ENCODE measurements at regions not wholly inside any gene's neighbourhood (a gene's known extent, or its start where the extent isn't known, plus 50 kb on each side); places are given as distances from the start of the nearest gene placed in this dataset.
A peak's percentile ranks its signal among the peaks of the same experiment; 100 is the strongest.

DNA sequence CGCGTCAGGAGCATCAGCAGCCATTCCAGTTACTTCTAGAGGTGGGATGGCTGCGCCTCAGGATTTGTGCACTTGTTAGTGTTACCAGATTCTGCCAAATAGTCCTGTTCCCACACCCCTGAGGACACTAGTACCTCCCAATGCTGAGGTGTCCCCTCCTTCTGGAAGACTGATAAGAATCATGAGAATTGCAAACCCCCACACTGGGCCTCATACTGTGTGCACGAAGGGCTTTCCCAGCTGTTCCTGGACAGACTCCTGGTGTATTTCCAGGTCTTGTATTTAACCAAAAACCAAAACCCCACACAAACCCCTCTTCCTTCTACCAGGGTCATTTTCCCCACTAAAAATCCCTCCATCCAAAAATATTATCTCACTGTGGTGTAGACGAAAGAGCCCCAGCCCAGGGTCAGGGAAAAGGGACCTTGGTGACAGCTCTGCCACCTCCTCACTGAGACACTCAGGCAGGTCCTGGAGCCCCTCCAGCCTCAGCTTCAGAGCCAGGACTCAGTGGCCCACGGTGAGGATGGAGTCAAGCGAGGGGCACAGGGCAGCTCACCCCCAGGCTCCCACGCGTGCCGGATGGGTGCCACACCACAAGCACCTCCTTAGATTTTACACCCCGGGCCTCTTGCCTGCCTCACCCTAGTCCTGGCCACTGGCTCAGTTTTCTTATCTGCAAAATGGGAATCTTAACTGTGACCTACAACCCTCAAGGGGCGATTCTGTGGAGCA is 131.4 kb upstream of the RUNX3 start:
- no peaks in the 10 kb centered on the region for H3K27me3 Mint-ChIP-seq
- H3K27ac Mint-ChIP-seq: no peak overlapping the region
- H3K4me1 Mint-ChIP-seq: peaks cover 9% of the 10 kb centered on the region
- H3K36me3 Mint-ChIP-seq: no peaks in the 10 kb centered on the region
- no peak for ATAC-seq (ENCODE audit: low read depth)
- no peak for DNase-seq (ENCODE audit: low spot score in 2 of 2)
- H3K4me3 Mint-ChIP-seq: no peak overlapping the region
- no peaks in the 10 kb centered on the region for H3K9me3 Mint-ChIP-seq

DNA sequence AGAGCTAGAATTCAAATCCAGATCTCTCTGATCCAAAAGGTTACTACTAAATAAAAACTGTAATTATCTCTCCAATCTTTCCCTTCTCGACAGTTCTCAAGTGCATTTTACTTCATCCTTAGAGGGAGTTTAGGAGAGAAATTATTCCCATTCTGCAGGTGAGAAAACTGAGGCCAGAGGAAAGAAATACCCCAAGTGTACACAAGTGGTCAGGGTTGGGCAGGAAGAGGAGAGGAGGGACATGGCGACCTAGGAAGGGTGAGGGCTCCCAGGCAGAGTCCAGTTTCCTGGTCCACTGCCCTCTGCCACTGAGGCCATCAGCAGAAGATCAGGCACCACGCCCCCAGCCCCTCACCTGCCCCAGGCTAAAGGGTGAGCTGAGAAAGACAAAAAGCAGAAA is 127.1 kb upstream of the RUNX3 start:
- H3K27ac Mint-ChIP-seq: no peak overlapping the region
- peaks cover 6% of the 10 kb centered on the region for H3K4me1 Mint-ChIP-seq
- H3K9me3 Mint-ChIP-seq: no peaks in the 10 kb centered on the region

DNA sequence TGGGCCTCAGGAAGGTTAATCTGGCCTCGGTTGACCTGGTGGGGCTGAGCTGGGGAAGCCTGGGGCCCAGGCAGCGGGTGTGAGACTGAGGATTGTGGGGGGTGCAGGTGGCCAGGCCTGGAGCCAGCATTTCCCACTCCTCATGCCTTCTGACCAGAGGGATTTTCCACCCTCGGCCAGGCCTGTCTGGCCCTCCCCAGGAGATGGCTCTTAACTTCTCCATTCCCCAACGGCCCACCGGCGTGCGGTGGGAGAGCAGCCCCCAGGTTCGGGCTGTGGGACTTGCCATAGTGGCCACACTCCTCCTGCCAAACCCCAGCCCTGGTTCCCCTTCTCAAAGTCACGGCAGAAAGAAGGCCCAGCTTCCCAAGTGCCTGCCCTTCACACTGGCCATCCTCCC is 126.5 kb upstream of the RUNX3 start:
- Mint-ChIP-seq H3K27ac (no peak overlapping the region), H3K27me3 (peaks cover 24% of the 10 kb centered on the region), H3K4me3 (no peak overlapping the region), H3K36me3 (no peaks in the 10 kb centered on the region), H3K4me1 (peaks cover 6% of the 10 kb centered on the region), H3K9me3 (no peaks in the 10 kb centered on the region)
- no peak for DNase-seq (ENCODE audit: low spot score in 2 of 2)
- no peak for ATAC-seq (ENCODE audit: low read depth)

More for the DNA sequence above, 127.1 kb upstream of the RUNX3 start:
- H3K36me3 Mint-ChIP-seq: no peaks in the 10 kb centered on the region
- no peak for DNase-seq (ENCODE audit: low spot score in 2 of 2)
- no peak overlapping the region for H3K4me3 Mint-ChIP-seq
- H3K27me3 Mint-ChIP-seq: peaks cover 22% of the 10 kb centered on the region
- ATAC-seq (ENCODE audit: low read depth): no peak

DNA sequence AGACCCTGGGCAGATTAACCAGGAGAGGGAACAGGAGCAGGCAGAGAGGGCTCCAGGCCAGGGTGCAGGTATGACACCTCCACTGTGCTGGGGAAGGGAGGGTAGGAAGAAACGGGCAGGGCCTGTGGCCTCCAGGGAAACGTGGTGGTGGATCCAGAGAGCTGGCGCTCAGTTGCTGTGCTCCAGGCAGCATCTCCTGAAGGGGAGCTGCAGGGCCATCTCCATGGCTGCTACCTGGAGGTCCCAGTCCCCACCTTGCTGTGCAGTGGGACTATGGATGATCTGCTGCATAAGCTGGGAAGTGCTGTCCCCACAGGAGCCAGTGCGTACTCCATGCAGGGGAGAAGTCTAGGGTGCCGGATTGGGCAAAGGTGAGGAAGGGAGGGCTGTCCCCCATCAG is 125.9 kb upstream of the RUNX3 start:
- Mint-ChIP-seq H3K9me3 (no peaks in the 10 kb centered on the region), H3K36me3 (no peaks in the 10 kb centered on the region), H3K27ac (no peak overlapping the region), H3K27me3 (peaks cover 24% of the 10 kb centered on the region), H3K4me3 (no peak overlapping the region), H3K4me1 (peaks cover 6% of the 10 kb centered on the region)
- DNase-seq (ENCODE audit: low spot score in 2 of 2) (no peak), ATAC-seq (ENCODE audit: low read depth) (no peak)

DNA sequence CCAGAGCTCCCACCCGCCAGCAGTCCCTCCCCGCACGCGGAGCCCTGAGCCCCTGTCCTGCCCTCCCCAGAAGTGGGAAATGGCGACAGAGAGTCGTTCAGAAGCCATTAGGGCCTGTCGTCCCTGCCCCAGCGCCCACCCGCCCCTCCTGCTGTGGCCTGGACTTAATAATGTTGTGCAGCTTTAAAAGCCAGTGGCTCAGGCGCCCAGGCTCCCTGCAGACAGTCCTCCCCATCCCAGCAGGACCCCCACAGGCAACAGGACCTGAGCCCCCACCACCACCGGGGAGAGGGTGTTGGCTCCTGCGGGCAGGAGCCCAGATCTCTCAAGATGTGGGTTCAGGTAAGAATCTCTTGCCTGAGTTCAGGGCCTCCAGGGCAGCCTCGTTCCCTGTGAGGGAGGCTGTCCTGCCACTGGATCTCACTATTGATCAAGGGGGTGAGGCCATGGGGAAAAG is 125.3 kb upstream of the RUNX3 start:
- H3K27me3 Mint-ChIP-seq: peaks cover 24% of the 10 kb centered on the region
- ATAC-seq (ENCODE audit: low read depth): no peak
- H3K27ac Mint-ChIP-seq: no peak overlapping the region
- no peak overlapping the region for H3K4me3 Mint-ChIP-seq
- no peak for DNase-seq (ENCODE audit: low spot score in 2 of 2)
- peaks cover 6% of the 10 kb centered on the region for H3K4me1 Mint-ChIP-seq
- no peaks in the 10 kb centered on the region for H3K36me3 Mint-ChIP-seq
- no peaks in the 10 kb centered on the region for H3K9me3 Mint-ChIP-seq

DNA sequence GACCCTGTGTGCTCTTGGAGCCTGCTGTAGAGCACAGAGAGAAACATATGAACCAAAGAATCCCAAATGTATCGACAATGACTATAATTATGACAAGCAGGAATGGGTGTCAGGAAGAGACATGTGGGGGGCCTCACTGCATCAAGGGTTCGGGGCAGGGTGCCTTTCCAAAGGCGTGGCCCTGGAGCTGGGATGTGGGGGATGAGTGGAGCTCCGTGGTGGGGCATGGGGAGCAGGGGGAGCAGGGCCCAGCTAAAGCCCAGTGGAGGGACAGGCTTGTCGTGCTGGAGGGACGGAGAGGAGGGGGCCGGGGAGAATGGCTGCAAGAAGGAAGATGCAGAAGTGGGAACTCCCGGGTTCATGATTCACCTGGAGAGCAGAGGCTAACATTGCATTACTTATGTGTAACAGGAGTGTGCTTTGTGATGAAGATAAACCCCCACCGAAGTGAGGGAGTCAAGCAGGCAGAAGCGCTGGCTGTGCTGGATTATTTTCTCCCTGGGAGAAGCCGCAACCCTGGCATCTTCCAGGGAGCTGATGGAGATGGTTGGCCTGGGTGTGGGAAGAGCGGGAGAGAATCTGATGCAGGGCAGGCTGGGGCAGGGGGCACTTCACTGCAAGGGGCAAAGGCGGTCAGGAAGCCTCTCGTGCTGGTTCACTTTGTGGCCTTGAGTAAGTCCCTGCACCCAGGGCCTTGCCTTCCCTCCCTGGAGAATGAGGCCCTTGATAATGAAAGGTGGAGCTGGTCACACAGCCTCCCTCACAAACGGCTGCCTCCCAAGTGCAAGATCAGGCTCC is 124.6 kb upstream of the RUNX3 start:
- Mint-ChIP-seq H3K27ac (no peak overlapping the region), H3K4me1 (peaks cover 6% of the 10 kb centered on the region), H3K9me3 (no peaks in the 10 kb centered on the region), H3K27me3 (peaks cover 24% of the 10 kb centered on the region), H3K4me3 (no peak overlapping the region), H3K36me3 (no peaks in the 10 kb centered on the region)
- ATAC-seq (ENCODE audit: low read depth) (no peak), DNase-seq (ENCODE audit: low spot score in 2 of 2) (no peak)

DNA sequence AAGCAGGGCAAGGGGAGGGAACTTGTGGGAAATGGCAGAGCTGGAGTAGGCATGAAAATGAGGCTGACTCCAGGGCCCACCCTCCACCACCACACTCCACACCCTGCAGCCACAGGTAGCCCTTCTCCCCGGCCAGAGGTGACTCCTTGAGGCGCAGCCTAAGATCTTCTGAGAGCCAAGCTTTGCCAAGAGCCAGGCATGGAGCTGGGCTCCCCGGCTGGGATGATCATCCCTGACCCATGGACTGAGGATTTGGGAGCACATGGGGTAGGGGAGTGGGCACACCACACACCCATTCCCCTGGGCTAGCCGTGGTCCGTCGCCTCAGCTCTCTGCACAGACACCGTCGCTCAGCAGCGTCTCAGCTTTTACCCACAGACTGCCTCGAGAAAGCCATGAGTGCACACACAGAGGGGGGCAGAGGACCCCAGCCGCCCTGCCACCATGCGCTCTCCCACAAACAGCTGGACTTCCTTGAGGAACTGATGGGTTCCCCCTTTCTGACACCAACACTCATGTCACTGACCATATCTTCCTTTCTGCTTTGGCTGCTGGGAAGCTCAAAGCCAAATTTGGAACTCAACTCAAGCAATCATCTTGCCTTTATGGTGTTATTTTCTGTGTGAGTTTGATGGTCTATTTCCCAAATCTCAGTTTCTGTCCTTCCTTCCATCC is 123.6 kb upstream of the RUNX3 start:
- Mint-ChIP-seq H3K9me3 (no peaks in the 10 kb centered on the region), H3K4me1 (peaks cover 6% of the 10 kb centered on the region), H3K27ac (no peak overlapping the region), H3K36me3 (no peaks in the 10 kb centered on the region), H3K4me3 (no peak overlapping the region), H3K27me3 (peaks cover 24% of the 10 kb centered on the region)
- DNase-seq (ENCODE audit: low spot score in 2 of 2) (no peak), ATAC-seq (ENCODE audit: low read depth) (no peak)

DNA sequence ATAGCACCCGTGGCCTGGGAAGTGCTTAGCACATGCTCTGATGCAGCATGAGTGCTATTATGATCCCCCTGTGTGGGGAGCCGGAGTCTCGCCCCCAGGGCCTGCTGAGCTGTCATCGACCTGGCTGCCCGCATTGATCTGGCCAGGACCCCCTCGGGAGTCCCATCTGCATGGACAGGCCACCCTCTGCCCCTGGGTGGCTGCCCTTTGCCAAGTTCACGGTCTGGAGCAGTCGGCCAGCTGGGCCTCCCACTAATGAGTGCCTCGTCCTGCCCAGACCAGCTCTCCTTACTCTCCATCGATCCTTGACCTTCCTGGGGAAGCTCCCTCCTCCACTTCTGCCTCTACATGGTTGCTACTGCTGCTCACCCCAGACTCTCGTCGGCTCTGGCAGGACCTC is 121.8 kb upstream of the RUNX3 start:
- H3K27me3 Mint-ChIP-seq: peaks cover 24% of the 10 kb centered on the region
- no peaks in the 10 kb centered on the region for H3K9me3 Mint-ChIP-seq

DNA sequence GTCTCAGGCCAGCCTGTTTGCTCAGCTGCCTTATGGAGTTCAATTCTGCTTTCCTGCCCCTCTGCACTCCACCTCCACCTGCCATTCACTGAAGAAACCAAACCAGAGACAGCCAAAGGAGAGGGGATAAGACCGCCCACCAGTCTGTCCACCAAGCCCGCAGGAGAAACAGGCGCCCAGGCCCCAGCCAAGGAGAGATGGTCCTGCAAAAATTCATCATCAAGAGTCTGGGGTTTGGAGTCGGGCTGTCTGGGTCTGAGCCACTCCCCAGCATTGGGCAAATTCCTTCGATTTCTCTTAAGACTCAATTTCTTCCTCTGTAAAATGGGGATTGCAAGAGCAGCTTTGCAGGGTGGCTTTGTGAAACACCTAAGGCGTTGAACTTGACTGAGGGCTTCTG is 121.4 kb upstream of the RUNX3 start:
- ATAC-seq (ENCODE audit: low read depth): no peak
- H3K36me3 Mint-ChIP-seq: no peaks in the 10 kb centered on the region
- H3K27me3 Mint-ChIP-seq: peaks cover 24% of the 10 kb centered on the region
- H3K4me3 Mint-ChIP-seq: no peak overlapping the region
- peaks cover 8% of the 10 kb centered on the region for H3K4me1 Mint-ChIP-seq
- H3K9me3 Mint-ChIP-seq: no peaks in the 10 kb centered on the region
- no peak overlapping the region for H3K27ac Mint-ChIP-seq
- no peak for DNase-seq (ENCODE audit: low spot score in 2 of 2)

More for the DNA sequence above, 121.8 kb upstream of the RUNX3 start:
- no peaks in the 10 kb centered on the region for H3K36me3 Mint-ChIP-seq
- H3K27ac Mint-ChIP-seq: no peak overlapping the region
- H3K4me1 Mint-ChIP-seq: peaks cover 8% of the 10 kb centered on the region
- ATAC-seq (ENCODE audit: low read depth) (no peak), DNase-seq (ENCODE audit: low spot score in 2 of 2) (no peak)
- no peak overlapping the region for H3K4me3 Mint-ChIP-seq

DNA sequence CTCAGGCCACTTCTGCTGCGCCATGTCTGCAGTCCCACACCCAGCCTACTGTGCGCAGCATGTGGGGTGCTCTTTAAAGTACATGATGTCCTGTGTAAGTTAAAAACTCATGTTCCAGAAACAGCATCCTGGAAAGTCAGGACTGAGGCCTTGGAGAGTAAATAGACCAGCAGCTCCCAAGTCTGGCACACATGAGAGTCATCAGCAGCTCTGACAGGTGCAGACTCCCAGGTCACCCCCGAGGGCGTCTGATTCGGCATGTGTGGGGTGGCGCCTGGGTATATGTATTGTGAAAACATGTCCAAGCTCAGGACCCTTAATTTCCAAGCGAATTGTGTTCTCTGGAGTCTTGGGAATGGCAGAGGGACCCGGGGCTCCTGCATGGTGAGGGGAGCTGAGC is 120.1 kb upstream of the RUNX3 start:
- no peak overlapping the region for H3K27ac Mint-ChIP-seq
- no peak for DNase-seq (ENCODE audit: low spot score in 2 of 2)
- H3K4me3 Mint-ChIP-seq: no peak overlapping the region
- H3K27me3 Mint-ChIP-seq: peaks cover 18% of the 10 kb centered on the region
- H3K36me3 Mint-ChIP-seq: no peaks in the 10 kb centered on the region
- H3K4me1 Mint-ChIP-seq: peaks cover 5% of the 10 kb centered on the region
- ATAC-seq (ENCODE audit: low read depth): no peak
- no peaks in the 10 kb centered on the region for H3K9me3 Mint-ChIP-seq

DNA sequence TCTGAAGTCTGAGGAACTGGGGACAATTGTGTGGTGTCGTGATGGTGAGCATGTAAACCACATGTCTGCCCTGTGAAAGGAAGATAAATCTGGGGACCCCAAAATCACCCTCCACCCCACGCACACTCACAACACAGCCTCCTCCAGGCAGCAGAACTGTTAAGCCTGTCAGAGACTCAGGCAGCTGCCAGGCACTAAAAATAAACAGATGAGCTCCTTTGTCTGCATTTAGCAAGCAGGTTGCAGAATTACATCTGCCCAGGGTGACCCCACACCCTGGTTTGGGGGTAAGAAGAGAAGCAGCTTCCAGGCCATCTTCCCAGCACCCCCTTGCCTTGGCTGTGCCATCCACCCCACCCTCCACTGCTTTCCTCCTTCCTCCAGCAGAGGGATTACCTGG is 119.1 kb upstream of the RUNX3 start:
- no peak overlapping the region for H3K4me3 Mint-ChIP-seq
- H3K4me1 Mint-ChIP-seq: peaks cover 8% of the 10 kb centered on the region

DNA sequence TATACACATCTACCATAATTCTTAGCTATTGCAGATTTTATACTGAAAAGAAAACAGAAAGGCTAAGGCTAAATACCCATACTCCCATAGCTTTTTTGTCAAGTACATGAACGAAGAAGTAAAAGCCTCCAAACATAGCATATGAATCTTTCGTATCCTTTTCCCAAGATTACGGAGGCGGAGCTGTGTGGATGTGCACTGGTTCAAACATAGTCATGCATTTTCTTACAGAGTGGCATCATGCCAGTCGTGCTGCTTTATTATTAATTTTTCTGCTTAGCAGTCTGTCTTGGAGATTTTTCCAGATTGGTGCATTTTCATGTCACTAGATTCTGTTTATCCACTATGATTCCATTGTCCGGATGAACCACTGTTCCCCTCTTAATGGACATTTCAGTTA is 118.7 kb upstream of the RUNX3 start:
- Mint-ChIP-seq H3K9me3 (no peaks in the 10 kb centered on the region), H3K27me3 (peaks cover 8% of the 10 kb centered on the region), H3K27ac (no peak overlapping the region), H3K4me3 (no peak overlapping the region), H3K4me1 (peaks cover 5% of the 10 kb centered on the region), H3K36me3 (no peaks in the 10 kb centered on the region)
- ATAC-seq (ENCODE audit: low read depth) (no peak), DNase-seq (ENCODE audit: low spot score in 2 of 2) (no peak)

More for the DNA sequence above, 119.1 kb upstream of the RUNX3 start:
- Mint-ChIP-seq H3K27me3 (peaks cover 12% of the 10 kb centered on the region), H3K27ac (no peak overlapping the region), H3K9me3 (no peaks in the 10 kb centered on the region), H3K36me3 (no peaks in the 10 kb centered on the region)
- ATAC-seq (ENCODE audit: low read depth) (no peak), DNase-seq (ENCODE audit: low spot score in 2 of 2) (no peak)

DNA sequence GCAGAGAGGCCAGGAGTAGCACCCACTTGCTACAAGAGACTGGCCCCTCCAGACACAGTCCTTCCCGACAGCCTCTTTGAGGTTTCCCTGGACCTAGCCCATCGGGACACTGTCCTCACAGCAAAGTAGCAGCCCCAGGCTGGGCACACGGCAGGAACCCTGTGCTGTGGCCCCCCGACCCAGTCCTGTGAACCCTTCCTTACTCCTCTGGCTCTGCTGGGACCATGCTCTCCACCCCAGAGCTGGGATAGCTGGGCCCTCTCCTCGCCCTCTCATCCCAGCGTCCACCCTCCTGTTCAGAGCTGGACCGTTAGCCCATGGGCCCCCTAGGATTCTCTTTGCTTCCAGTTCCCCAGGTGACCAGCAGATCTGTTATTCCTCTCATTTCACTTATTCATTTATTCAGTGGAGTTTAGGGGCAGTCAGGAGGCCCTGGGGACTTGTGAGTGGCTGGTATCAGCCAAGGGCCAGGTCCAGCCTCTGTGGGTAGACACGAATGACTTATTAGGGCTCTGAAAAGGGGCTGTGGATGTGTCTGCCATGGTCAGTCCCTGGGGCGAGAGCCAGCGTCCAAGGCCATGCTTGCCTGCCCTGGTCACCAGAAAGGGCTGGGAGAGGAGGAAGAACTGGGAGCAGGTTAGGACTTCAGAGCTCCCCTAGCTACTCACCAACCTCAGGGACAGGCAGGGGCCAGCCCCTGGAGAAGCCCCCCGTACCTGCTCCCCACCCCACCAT is 117.6 kb upstream of the RUNX3 start:
- Mint-ChIP-seq H3K27me3 (peaks cover 4% of the 10 kb centered on the region), H3K36me3 (no peaks in the 10 kb centered on the region), H3K27ac (no peak overlapping the region), H3K4me3 (no peak overlapping the region), H3K4me1 (peaks cover 5% of the 10 kb centered on the region), H3K9me3 (no peaks in the 10 kb centered on the region)
- DNase-seq (ENCODE audit: low spot score in 2 of 2) (no peak), ATAC-seq (ENCODE audit: low read depth) (no peak)

DNA sequence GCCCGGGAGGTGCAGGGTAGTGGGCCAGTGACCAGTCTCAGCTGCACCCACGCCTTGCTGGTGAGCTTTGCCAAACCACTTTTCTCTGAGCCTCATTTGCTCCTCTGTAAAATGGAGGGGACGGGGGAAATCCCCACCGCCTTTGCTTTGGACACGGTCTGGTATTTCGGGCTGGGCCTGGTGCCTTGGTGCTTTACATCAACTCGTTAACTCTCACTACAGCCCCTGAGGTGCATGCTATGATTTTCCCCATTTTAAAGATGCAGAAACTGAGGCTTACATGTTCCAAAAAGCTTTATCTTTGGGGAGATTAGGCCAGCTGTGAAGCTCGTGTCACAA is 116.1 kb upstream of the RUNX3 start:
- Mint-ChIP-seq H3K9me3 (no peaks in the 10 kb centered on the region), H3K4me3 (no peak overlapping the region), H3K27me3 (no peaks in the 10 kb centered on the region), H3K27ac (no peak overlapping the region), H3K4me1 (peaks cover 5% of the 10 kb centered on the region), H3K36me3 (no peaks in the 10 kb centered on the region)
- DNase-seq (ENCODE audit: low spot score in 2 of 2): no peak
- ATAC-seq (ENCODE audit: low read depth): peak; percentile 97

All from memory B cell (primary cell).